HG03342 (cell line): ENCODE measurements at regions not wholly inside any gene's neighbourhood (a gene's known extent, or its start where the extent isn't known, plus 50 kb on each side); places are given as distances from the start of the nearest gene placed in this dataset.

ENCODE experiments used
- ATAC-seq: cut with Tn5 transposase; IDR thresholded peaks from one replicate; pipeline ENCODE4 v1.9.1; 2021; ENCODE audit warnings: mild to moderate bottlenecking, moderate library complexity; ENCODE audit not compliant: unreplicated experiment

GRCh38 chr5:173794901-173795416 is 93.2 kb upstream of the CPEB4 start:
- ATAC-seq = no peak

- ATAC-seq = no peak
These were observed 92.5 kb upstream of the CPEB4 start for GRCh38 chr5:173795601-173796000.

GRCh38 chr5:173796721-173797495 is 91.2 kb upstream of the CPEB4 start:
- no peak for ATAC-seq

GRCh38 chr5:173798127-173798810 is 89.9 kb upstream of the CPEB4 start:
- ATAC-seq = no peak

- ATAC-seq = no peak
These were observed 87.8 kb upstream of the CPEB4 start for GRCh38 chr5:173800340-173800739.

- no peak for ATAC-seq
These were observed 87.1 kb upstream of the CPEB4 start for GRCh38 chr5:173801006-173801405.

GRCh38 chr5:173802670-173803165 is 85.4 kb upstream of the CPEB4 start:
- ATAC-seq = no peak

GRCh38 chr5:173804579-173804978 is 83.6 kb upstream of the CPEB4 start:
- ATAC-seq = no peak

GRCh38 chr5:173806270-173807035 is 81.7 kb upstream of the CPEB4 start:
- no peak for ATAC-seq

- no peak for ATAC-seq
These were observed 80.9 kb upstream of the CPEB4 start for GRCh38 chr5:173807181-173807655.

- no peak for ATAC-seq
These were observed 79.9 kb upstream of the CPEB4 start for GRCh38 chr5:173808079-173808808.

- ATAC-seq = no peak
These were observed 79.1 kb upstream of the CPEB4 start for GRCh38 chr5:173809014-173809413.

- no peak for ATAC-seq
These were observed 75.2 kb upstream of the CPEB4 start for GRCh38 chr5:173812811-173813550.

GRCh38 chr5:173814053-173814452 is 74.1 kb upstream of the CPEB4 start:
- no peak for ATAC-seq

GRCh38 chr5:173815571-173815970 is 72.6 kb upstream of the CPEB4 start:
- ATAC-seq = no peak

GRCh38 chr5:173816728-173817127 is 71.4 kb upstream of the CPEB4 start:
- no peak for ATAC-seq

- no peak for ATAC-seq
These were observed 70.6 kb upstream of the CPEB4 start for GRCh38 chr5:173817561-173817960.

- no peak for ATAC-seq
These were observed 68.6 kb upstream of the CPEB4 start for GRCh38 chr5:173819521-173819920.

GRCh38 chr5:173823274-173823644 is 64.9 kb upstream of the CPEB4 start:
- ATAC-seq = no peak
